Endothelial cell of umbilical vein (primary cell): ENCODE measurements at regions not wholly inside any gene's neighbourhood (a gene's known extent, or its start where the extent isn't known, plus 50 kb on each side); places are given as distances from the start of the nearest gene placed in this dataset.

ENCODE experiments used
- BruUV-seq: library from RNA; stranded (reverse); fragments of 400-500 nt; replicated peaks from 2 replicates; lab custom pipeline; 2021; lab: Mats Ljungman, UMichigan
- CTCF ChIA-PET: fragments of 300-600, 350-600 bp; sonication (Branson Sonifier 250); formaldehyde crosslinking; loops from one replicate; lab custom pipeline; 2021; ENCODE audit warnings: antibody characterized with exemption, inconsistent platforms; lab: Charles Lee
- POLR2A ChIA-PET: fragments of 300-600, 350-600 bp; sonication (Branson Sonifier 250); formaldehyde crosslinking; loops from one replicate; lab custom pipeline; 2021; ENCODE audit warnings: antibody characterized with exemption, inconsistent platforms; lab: Charles Lee
- DNase-seq: peaks from one replicate; pipeline ENCODE4 v3.0.0-alpha.2; 2011; ENCODE audit warnings: low read depth, low spot score
- FAIRE-seq: peaks from 2 replicates; lab custom pipeline; 2011; peaks lifted over from hg19 to GRCh38; lab: Jason Lieb, UNC
- H2AFZ ChIP-seq: 2 replicates; pipeline ENCODE4 v1.6.0; 2012; ENCODE audit warnings: low read depth, low read length, control low read depth, inconsistent platforms
- H3K27ac ChIP-seq: 2 replicates; pipeline ENCODE4 v1.5.1; 2011; ENCODE audit warnings: low read depth, mild to moderate bottlenecking, control low read depth, low read length, moderate library complexity; ENCODE audit not compliant: insufficient read depth
- H3K27me3 ChIP-seq, 2 experiments: 2 replicates each; pipeline versions ENCODE4 v1.6.0 to v1.6.1; 2011; ENCODE audit warnings: low read length in 2 of 2, mixed read lengths in 1 of 2; ENCODE audit not compliant: control insufficient read depth in 2 of 2, insufficient read depth in 2 of 2
- H3K36me3 ChIP-seq, 2 experiments: 2 replicates in 1 of 2; 3 replicates in 1 of 2; pipeline ENCODE4 v1.5.1; 2011; ENCODE audit warnings: low read length in 2 of 2, mild to moderate bottlenecking in 1 of 2, moderate library complexity in 1 of 2; ENCODE audit not compliant: control insufficient read depth in 2 of 2, insufficient read depth in 2 of 2; ENCODE audit errors: extremely low read depth in 1 of 2
- H3K4me1 ChIP-seq: 3 replicates; pipeline ENCODE4 v1.5.1; 2011; ENCODE audit warnings: mild to moderate bottlenecking, low read length; ENCODE audit not compliant: control insufficient read depth, insufficient read depth; ENCODE audit errors: extremely low read depth
- H3K4me2 ChIP-seq: 2 replicates; pipeline ENCODE4 v1.6.1; 2011; ENCODE audit warnings: low read length, control low read depth, mixed read lengths; ENCODE audit not compliant: insufficient read depth
- H3K4me3 ChIP-seq, 3 experiments: fragments of 200-600 bp in 1 of 3; sonication (generic), shearing (Covaris generic) in 1 of 3; replicated peaks in 1 of 3; 2 replicates each; pipeline ENCODE4 v1.5.1; 2011 to 2016; ENCODE audit warnings: control low read depth in 3 of 3, low read length in 3 of 3, mild to moderate bottlenecking in 2 of 3, inconsistent platforms in 1 of 3, low read depth in 1 of 3, moderate library complexity in 1 of 3; ENCODE audit not compliant: insufficient read depth in 1 of 3
- H3K79me2 ChIP-seq: 2 replicates; pipeline ENCODE4 v1.6.0; 2012; ENCODE audit warnings: low read length, inconsistent platforms; ENCODE audit not compliant: control insufficient read depth, insufficient read depth
- H3K9ac ChIP-seq: replicated peaks from 2 replicates; pipeline ENCODE3; 2011; ENCODE audit warnings: low read length, control low read depth; ENCODE audit not compliant: insufficient read depth; ENCODE audit errors: extremely low read depth
- H3K9me1 ChIP-seq: replicated peaks from 3 replicates; pipeline ENCODE4 v1.6.0; 2011; ENCODE audit warnings: mild to moderate bottlenecking, low read length; ENCODE audit not compliant: control insufficient read depth, insufficient read depth; ENCODE audit errors: extremely low read depth
- H3K9me3 ChIP-seq: replicated peaks from 2 replicates; pipeline ENCODE4 v1.5.1; 2012; ENCODE audit warnings: low read length, inconsistent platforms; ENCODE audit not compliant: control insufficient read depth, insufficient read depth
- H4K20me1 ChIP-seq: replicated peaks from 2 replicates; pipeline ENCODE3; 2011; ENCODE audit warnings: mild to moderate bottlenecking, low read length; ENCODE audit not compliant: control insufficient read depth, insufficient read depth; ENCODE audit errors: extremely low read depth
- CTCF ChIP-seq, 2 donors: IDR thresholded peaks; 1 replicate in 1 of 2; 2 replicates in 1 of 2; pipeline ENCODE4 v1.5.1; 2011; ENCODE audit warnings: low read length in 2 of 2, mild to moderate bottlenecking in 2 of 2, moderate library complexity in 2 of 2, control low read depth in 1 of 2, inconsistent platforms in 1 of 2, low read depth in 1 of 2; ENCODE audit not compliant: insufficient read depth in 1 of 2; ENCODE audit errors: extremely low read depth in 1 of 2
- EZH2 ChIP-seq: IDR thresholded peaks from 2 replicates; pipeline ENCODE4 v1.6.1; 2012; ENCODE audit warnings: borderline replicate concordance, low read depth, mild to moderate bottlenecking, moderate library complexity, low read length, inconsistent platforms; ENCODE audit not compliant: severe bottlenecking
- FOS ChIP-seq: IDR thresholded peaks from 2 replicates; pipeline ENCODE4 v1.6.1; 2011; ENCODE audit warnings: mild to moderate bottlenecking, low read length, moderate library complexity, borderline replicate concordance; ENCODE audit not compliant: insufficient read depth
- GATA2 ChIP-seq: IDR thresholded peaks from 2 replicates; pipeline ENCODE4 v1.7.0; 2011; ENCODE audit warnings: low read depth, mild to moderate bottlenecking, moderate library complexity, mixed read lengths, low read length; ENCODE audit not compliant: insufficient read length, insufficient read depth
- JUN ChIP-seq: IDR thresholded peaks from 2 replicates; pipeline ENCODE4 v1.6.1; 2011; ENCODE audit warnings: borderline replicate concordance, low read depth; ENCODE audit not compliant: insufficient read length, insufficient read depth
- MAX ChIP-seq: IDR thresholded peaks from 2 replicates; pipeline ENCODE4 v1.6.1; 2011; ENCODE audit not compliant: insufficient read depth, insufficient read length
- MYC ChIP-seq: IDR thresholded peaks from one replicate; pipeline ENCODE4 v1.6.1; 2011; ENCODE audit warnings: mild to moderate bottlenecking, low read depth, low read length
- POLR2A ChIP-seq: IDR thresholded peaks from 2 replicates; pipeline ENCODE4 v1.6.1; 2012; ENCODE audit warnings: low read depth, mild to moderate bottlenecking, control low read depth, low read length
- POLR2AphosphoS5 ChIP-seq: IDR thresholded peaks from 2 replicates; pipeline ENCODE4 v1.6.1; 2012; ENCODE audit warnings: low read depth, mild to moderate bottlenecking, control low read depth, low read length, moderate library complexity; ENCODE audit not compliant: insufficient read depth
- dilution Hi-C: fragments of 300-500 bp; cut with MboI; formaldehyde crosslinking; loops from one replicate; pipeline ENCODE4 v1.15.0; 2019; ENCODE audit warnings: low sequenced_read_pairs; ENCODE audit not compliant: extremely low pct_ligation_motif_present
- intact Hi-C: fragments of 100-400 bp; cut with micrococcal nuclease; formaldehyde crosslinking; loops from one replicate; pipeline ENCODE4 v1.10.0; 2022

GRCh38 chr5:39561421-39561820 lies 136.6 kb upstream of the DAB2 start:
- POLR2A ChIA-PET: no interaction called here
- no peaks in the 10 kb centered on the region for H3K27me3 ChIP-seq
- dilution Hi-C loops (no loop called here), intact Hi-C loops (no loop called here)
- no peak for FAIRE-seq
- DNase-seq: no peak
- H3K9ac ChIP-seq: no peak overlapping the region
- no peaks in the 10 kb centered on the region for H3K9me3 ChIP-seq
- no peak for TF ChIP-seq JUN
- TF ChIP-seq POLR2A: no peak
- no peak for TF ChIP-seq FOS
- TF ChIP-seq GATA2: no peak
- TF ChIP-seq CTCF (IDR thresholded peaks at IDR 0.05; ENCODE audit: extremely low read depth in 1 of 2, insufficient read depth in 1 of 2, low read depth in 1 of 2, low read length in 2 of 2): no peak
- no peak for TF ChIP-seq MYC
- no peak for TF ChIP-seq POLR2AphosphoS5
- no peak for TF ChIP-seq MAX
- TF ChIP-seq EZH2: no peak
- H3K4me2 ChIP-seq: no peak overlapping the region
- no peaks in the 10 kb centered on the region for H3K79me2 ChIP-seq
- CTCF ChIA-PET: interaction anchor here (0.7 to 1.2 kb wide), 2 partner anchors 10 to 182 kb away, joined by 3 read pairs; no protein-coding TSS in a partner anchor
- no peak overlapping the region for H3K4me3 ChIP-seq
- H3K9me1 ChIP-seq: no peaks in the 10 kb centered on the region
- no peak overlapping the region for H2AFZ ChIP-seq
- no peaks in the 10 kb centered on the region for H3K4me1 ChIP-seq
- no peak overlapping the region for H3K27ac ChIP-seq
- H4K20me1 ChIP-seq: no peaks in the 10 kb centered on the region
- BruUV-seq: no TSS peak
- no peaks in the 10 kb centered on the region for H3K36me3 ChIP-seq
